LNCAP (cell line): ENCODE measurements at regions not wholly inside any gene's neighbourhood (a gene's known extent, or its start where the extent isn't known, plus 50 kb on each side); places are given as distances from the start of the nearest gene placed in this dataset.

Experiments
- TF ChIP-seq, protein P1 (sequence below): fragments of 450-650 bp; IDR thresholded peaks from 2 replicates; pipeline ENCODE4 v1.5.1; 2017; ENCODE audit warnings: mild to moderate bottlenecking

DNA sequence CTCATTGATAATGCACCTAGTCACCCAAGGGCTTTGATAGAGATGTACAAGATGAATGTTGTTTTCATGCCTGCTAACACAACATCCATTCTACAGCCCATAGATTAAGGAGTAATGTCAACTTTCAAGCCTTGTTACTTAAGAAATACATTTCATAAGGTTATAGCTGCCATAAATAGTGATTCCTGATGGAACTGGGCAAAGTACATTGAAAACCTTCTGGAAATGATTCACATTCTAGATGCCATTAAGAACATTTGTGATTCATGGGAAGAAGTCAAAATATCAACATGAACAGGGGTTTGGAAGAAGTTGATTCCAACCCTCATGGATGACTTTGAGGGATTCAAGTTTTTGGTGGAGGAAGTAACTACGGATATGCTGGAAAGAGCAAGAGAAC is 135.2 kb downstream of the TLE3 start:
- TF ChIP-seq, protein P1, sequence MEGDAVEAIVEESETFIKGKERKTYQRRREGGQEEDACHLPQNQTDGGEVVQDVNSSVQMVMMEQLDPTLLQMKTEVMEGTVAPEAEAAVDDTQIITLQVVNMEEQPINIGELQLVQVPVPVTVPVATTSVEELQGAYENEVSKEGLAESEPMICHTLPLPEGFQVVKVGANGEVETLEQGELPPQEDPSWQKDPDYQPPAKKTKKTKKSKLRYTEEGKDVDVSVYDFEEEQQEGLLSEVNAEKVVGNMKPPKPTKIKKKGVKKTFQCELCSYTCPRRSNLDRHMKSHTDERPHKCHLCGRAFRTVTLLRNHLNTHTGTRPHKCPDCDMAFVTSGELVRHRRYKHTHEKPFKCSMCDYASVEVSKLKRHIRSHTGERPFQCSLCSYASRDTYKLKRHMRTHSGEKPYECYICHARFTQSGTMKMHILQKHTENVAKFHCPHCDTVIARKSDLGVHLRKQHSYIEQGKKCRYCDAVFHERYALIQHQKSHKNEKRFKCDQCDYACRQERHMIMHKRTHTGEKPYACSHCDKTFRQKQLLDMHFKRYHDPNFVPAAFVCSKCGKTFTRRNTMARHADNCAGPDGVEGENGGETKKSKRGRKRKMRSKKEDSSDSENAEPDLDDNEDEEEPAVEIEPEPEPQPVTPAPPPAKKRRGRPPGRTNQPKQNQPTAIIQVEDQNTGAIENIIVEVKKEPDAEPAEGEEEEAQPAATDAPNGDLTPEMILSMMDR = no peak

DNA sequence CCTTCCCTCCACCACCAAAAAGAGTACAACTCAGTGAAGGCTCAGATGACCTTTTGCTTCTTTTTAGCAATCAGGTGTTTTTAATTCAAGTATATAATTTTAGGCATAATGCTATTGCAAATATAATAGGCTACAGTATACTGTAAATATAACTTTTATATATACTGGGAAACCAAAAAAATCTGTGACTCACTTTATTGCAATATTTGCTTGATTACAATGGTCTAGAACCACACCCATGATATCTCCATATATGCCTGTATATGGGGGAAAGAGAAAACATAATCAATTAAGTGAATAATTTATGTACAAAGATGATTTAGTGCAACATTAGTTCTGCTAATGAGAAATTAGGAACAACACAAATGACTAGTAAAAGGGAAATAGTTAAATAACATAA is 134.3 kb downstream of the TLE3 start:
- TF ChIP-seq, protein P1 = no peak

DNA sequence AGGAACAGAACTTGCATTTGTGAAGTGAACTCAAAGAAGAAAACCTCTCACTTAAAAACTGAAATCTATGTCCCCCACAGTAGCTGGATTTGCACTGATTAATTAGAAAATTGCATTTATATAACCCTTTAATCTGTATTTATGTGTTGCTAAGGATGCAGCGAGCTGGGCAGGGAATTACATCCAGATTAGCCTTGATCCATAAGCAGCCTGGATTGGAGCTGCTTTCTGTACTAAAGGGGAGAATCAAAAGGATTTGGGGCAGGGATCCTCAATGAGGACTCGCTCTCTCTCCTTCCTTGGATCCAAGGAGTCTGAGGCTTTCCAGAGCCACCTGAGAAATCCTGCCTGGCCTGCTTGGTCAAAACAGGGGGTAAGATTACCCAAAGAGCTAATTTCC is 125.9 kb downstream of the TLE3 start:
- TF ChIP-seq, protein P1 = no peak

DNA sequence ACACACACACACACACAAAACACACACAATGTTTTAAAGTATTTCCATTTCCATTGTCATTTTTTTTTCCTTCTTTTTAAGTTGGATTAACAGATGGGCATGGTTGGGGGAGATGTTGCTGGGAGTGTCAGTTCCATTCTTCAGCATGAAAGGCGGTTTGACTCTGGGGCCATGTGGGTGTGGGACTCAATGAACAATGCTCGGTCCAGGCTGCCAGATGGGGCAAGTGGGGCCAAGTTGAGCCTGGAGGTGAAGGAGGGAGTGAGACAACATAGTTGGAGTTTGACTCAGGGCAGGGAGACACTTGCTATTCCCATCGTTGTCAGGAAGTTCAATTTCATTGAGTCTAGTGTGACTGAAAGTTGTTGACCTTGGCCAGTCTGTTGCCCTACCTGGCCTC is 125.3 kb downstream of the TLE3 start:
- TF ChIP-seq, protein P1 = no peak

DNA sequence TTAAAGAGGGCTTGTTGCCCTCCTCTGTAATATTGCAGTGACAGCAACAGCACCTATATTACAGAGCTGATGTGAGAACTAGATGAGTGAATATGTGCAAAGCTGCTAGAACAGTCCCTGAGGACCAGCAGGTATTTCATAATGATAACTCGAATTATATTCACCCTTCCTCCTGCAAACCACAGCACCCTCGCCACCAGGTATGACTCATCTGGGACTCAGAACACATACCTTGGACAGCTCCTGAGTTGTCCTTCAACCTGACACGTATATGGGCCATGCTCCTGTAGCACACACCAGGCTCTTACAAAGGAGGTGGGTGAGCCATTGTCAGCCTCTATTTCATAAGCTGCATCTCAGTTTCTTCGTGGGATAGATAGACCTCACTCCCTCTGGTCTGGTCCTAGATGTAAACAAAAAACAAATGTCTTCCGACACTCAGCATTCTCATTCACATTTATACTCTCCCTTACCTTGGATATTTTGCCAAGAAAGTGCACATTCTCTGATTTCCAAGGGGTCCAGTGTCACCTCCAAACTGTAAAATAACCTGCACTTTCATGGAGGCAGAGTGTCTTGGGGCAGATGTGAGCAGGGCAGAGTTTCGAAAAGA is 124.5 kb downstream of the TLE3 start:
- TF ChIP-seq, protein P1 = no peak

DNA sequence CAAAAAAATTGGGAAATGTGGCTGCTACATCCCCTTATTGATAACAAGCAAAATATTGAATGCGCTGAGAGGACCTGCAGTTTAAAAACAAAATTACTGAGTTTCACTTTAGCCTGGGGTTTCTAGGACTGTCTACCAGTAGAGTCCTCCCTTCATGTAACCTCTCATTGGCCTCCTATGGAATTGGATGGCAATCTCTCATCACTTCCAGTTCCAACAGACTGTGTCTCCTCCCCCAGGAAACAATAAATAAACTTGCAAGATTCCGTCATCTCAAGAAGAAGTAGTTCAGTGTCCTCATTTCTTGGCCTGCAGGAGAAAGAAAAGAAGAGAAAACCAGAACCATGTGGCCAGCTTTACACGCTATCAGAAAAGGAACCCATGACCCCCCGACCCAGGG is 123.8 kb downstream of the TLE3 start:
- TF ChIP-seq, protein P1 = no peak

DNA sequence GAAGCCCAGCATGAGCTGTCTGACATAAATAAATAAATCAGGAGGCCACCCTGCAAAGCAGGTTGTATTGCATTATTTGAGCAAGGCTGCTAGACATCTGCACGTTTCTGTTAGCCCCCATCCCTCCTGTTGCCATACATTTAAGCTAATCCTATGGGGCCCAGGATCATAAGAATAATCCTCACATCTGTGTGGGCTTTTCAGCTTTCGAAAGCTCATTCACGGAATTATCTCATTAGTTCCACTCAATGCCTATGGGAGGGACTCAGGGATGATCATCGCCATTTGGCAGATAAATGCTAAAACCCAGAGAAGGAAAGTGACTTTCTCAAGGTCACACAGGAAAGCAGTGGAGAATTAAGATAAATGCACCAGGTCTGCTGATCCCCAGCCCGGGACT is 123.4 kb downstream of the TLE3 start:
- TF ChIP-seq, protein P1 = no peak
